Parathyroid adenoma (tissue), 2 donors: ENCODE measurements at regions not wholly inside any gene's neighbourhood (a gene's known extent, or its start where the extent isn't known, plus 50 kb on each side); places are given as distances from the start of the nearest gene placed in this dataset.

Experiments
- H2AFZ ChIP-seq: fragments of 300-600 bp; sonication (generic); one replicate; pipeline ENCODE4 v1.7.0; 2017; ENCODE audit warnings: antibody characterized with exemption, mild to moderate bottlenecking
- H3K27ac ChIP-seq: fragments of 300-600 bp; sonication (generic); one replicate; pipeline ENCODE4 v1.7.0; 2017
- H3K27me3 ChIP-seq: fragments of 300-600 bp; sonication (generic); one replicate; pipeline ENCODE4 v1.7.0; 2017; ENCODE audit warnings: low read length; ENCODE audit not compliant: control insufficient read depth, insufficient read depth
- H3K36me3 ChIP-seq: fragments of 300-600 bp; sonication (generic); one replicate; pipeline ENCODE4 v1.7.0; 2017; ENCODE audit warnings: low read length; ENCODE audit not compliant: control insufficient read depth, insufficient read depth
- H3K4me1 ChIP-seq: fragments of 300-600 bp; sonication (generic); one replicate; pipeline ENCODE4 v1.7.0; 2017; ENCODE audit warnings: control low read depth
- H3K4me2 ChIP-seq: fragments of 300-600 bp; sonication (generic); one replicate; pipeline ENCODE4 v1.7.0; 2017; ENCODE audit warnings: low read length
- H3K4me3 ChIP-seq: fragments of 300-600 bp; sonication (generic); one replicate; pipeline ENCODE4 v1.7.0; 2017; ENCODE audit warnings: low read depth, low read length
- H3K79me2 ChIP-seq: fragments of 300-600 bp; sonication (generic); one replicate; pipeline ENCODE4 v1.7.0; 2017; ENCODE audit warnings: control low read depth
- H3K9ac ChIP-seq: fragments of 300-600 bp; sonication (generic); one replicate; pipeline ENCODE4 v1.7.0; 2017; ENCODE audit warnings: mild to moderate bottlenecking
- H3K9me3 ChIP-seq: fragments of 300-600 bp; sonication (generic); one replicate; pipeline ENCODE4 v1.7.0; 2017; ENCODE audit warnings: low read length; ENCODE audit not compliant: control insufficient read depth
- TF ChIP-seq, protein P1 (sequence below): fragments of 300-600 bp; sonication (generic); IDR thresholded peaks from one replicate; pipeline ENCODE4 v1.7.0; 2017; ENCODE audit warnings: antibody characterized with exemption, mild to moderate bottlenecking
- donor health status: primary hyperparathyroidism.

- H3K4me3 ChIP-seq: no peak overlapping the region
- no peak overlapping the region for H3K9ac ChIP-seq
- H3K27me3 ChIP-seq: no peaks in the 10 kb centered on the region
- H3K79me2 ChIP-seq: no peaks in the 10 kb centered on the region
- TF ChIP-seq, protein P1, sequence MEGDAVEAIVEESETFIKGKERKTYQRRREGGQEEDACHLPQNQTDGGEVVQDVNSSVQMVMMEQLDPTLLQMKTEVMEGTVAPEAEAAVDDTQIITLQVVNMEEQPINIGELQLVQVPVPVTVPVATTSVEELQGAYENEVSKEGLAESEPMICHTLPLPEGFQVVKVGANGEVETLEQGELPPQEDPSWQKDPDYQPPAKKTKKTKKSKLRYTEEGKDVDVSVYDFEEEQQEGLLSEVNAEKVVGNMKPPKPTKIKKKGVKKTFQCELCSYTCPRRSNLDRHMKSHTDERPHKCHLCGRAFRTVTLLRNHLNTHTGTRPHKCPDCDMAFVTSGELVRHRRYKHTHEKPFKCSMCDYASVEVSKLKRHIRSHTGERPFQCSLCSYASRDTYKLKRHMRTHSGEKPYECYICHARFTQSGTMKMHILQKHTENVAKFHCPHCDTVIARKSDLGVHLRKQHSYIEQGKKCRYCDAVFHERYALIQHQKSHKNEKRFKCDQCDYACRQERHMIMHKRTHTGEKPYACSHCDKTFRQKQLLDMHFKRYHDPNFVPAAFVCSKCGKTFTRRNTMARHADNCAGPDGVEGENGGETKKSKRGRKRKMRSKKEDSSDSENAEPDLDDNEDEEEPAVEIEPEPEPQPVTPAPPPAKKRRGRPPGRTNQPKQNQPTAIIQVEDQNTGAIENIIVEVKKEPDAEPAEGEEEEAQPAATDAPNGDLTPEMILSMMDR: no peak
- no peaks in the 10 kb centered on the region for H3K9me3 ChIP-seq
- no peak overlapping the region for H3K4me2 ChIP-seq
- H3K36me3 ChIP-seq: no peaks in the 10 kb centered on the region
- no peak overlapping the region for H2AFZ ChIP-seq
- H3K27ac ChIP-seq: no peak overlapping the region
- H3K4me1 ChIP-seq: no peaks in the 10 kb centered on the region
Observed at GRCh38 chr2:220147161-220148038, 520.0 kb downstream of the SLC4A3 start.

GRCh38 chr2:220148471-220149248 lies 521.2 kb downstream of the SLC4A3 start:
- Histone ChIP-seq H3K9me3 (no peaks in the 10 kb centered on the region), H3K27ac (no peak overlapping the region), H3K36me3 (no peaks in the 10 kb centered on the region), H3K27me3 (no peaks in the 10 kb centered on the region), H3K4me2 (no peak overlapping the region), H3K4me3 (no peak overlapping the region), H3K79me2 (no peaks in the 10 kb centered on the region), H3K4me1 (no peaks in the 10 kb centered on the region), H2AFZ (no peak overlapping the region), H3K9ac (no peak overlapping the region)
- TF ChIP-seq, protein P1: no peak

DNA sequence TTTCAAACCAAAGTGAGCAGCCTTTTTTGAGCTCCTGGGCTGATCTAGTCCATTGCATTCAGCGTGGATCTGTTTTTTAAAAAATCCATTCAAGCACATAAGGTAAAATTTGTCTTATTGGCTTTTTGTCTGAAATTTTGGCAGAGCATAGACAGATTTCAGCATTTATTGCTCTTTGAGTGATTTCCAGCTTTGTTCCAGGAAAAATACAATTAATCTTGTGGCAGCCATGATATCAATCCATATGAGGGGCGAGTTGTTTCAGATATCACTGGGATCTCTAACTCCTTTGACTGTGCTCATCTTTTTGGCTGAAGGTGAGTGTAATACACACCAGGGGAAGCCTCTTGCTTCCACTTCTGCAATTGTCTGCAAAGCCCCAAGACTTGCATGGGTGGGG lies 523.9 kb downstream of the SLC4A3 start:
- H3K9me3 ChIP-seq: no peaks in the 10 kb centered on the region
- H3K9ac ChIP-seq: no peak overlapping the region
- H2AFZ ChIP-seq: no peak overlapping the region
- no peaks in the 10 kb centered on the region for H3K4me1 ChIP-seq
- H3K27me3 ChIP-seq: no peaks in the 10 kb centered on the region
- no peaks in the 10 kb centered on the region for H3K79me2 ChIP-seq
- TF ChIP-seq, protein P1: no peak
- no peaks in the 10 kb centered on the region for H3K36me3 ChIP-seq
- no peak overlapping the region for H3K4me3 ChIP-seq
- no peak overlapping the region for H3K4me2 ChIP-seq
- H3K27ac ChIP-seq: no peak overlapping the region

- Histone ChIP-seq H3K4me2 (no peak overlapping the region), H3K9me3 (no peaks in the 10 kb centered on the region), H3K4me3 (no peak overlapping the region), H3K79me2 (no peaks in the 10 kb centered on the region), H3K4me1 (no peaks in the 10 kb centered on the region), H3K36me3 (no peaks in the 10 kb centered on the region), H2AFZ (no peak overlapping the region), H3K9ac (no peak overlapping the region), H3K27me3 (no peaks in the 10 kb centered on the region), H3K27ac (no peak overlapping the region)
- TF ChIP-seq, protein P1: no peak
Observed at GRCh38 chr2:220152281-220152935, 525.0 kb downstream of the SLC4A3 start.
